ENCODE measurements at regions not wholly inside any gene's neighbourhood (a gene's known extent, or its start where the extent isn't known, plus 50 kb on each side); places are given as distances from the start of the nearest gene placed in this dataset.

DNA sequence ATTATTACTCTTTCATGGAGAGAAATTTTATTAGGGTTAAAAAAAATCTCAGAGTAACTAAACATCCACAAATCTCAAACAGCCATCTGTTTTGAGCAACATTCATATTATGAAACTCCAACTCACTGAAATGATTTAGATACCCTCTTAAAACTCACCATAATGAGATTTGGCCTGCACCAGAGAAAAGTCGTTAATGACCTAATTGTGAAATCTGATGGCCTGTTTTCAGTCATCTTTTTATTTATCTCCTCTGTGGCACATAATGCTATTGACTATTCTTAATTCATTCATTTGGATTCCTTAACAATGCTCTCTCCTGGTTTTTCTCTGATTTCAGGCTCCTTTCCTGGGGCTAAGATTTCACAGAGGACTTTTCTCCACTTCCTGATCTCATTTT lies 192.7 kb downstream of the RNF144B start:
- DNase-seq (ENCODE audit: low read depth, low spot score): no peak
- in situ Hi-C loops (cut with HindIII; ENCODE audit: low pct_unique_long_range_greater_than_20kb, low sequenced_read_pairs): no loop called here

- DNase-seq (ENCODE audit: low read depth, low spot score): no peak
- in situ Hi-C loops (cut with HindIII; ENCODE audit: low pct_unique_long_range_greater_than_20kb, low sequenced_read_pairs): no loop called here
Observed at GRCh38 chr6:18584372-18584771, 197.2 kb downstream of the RNF144B start.

GRCh38 chr6:18585032-18585573 lies 198.0 kb downstream of the RNF144B start:
- peak; percentile 73 for DNase-seq (ENCODE audit: low read depth, low spot score)
- in situ Hi-C loops (cut with HindIII; ENCODE audit: low pct_unique_long_range_greater_than_20kb, low sequenced_read_pairs): no loop called here

GRCh38 chr6:18586133-18586532 lies 199.0 kb downstream of the RNF144B start:
- DNase-seq (ENCODE audit: low read depth, low spot score): no peak
- in situ Hi-C loops (cut with HindIII; ENCODE audit: low pct_unique_long_range_greater_than_20kb, low sequenced_read_pairs): no loop called here

- in situ Hi-C loops (cut with HindIII; ENCODE audit: low pct_unique_long_range_greater_than_20kb, low sequenced_read_pairs): no loop called here
- peak; percentile 84 for DNase-seq (ENCODE audit: low read depth, low spot score)
Observed at GRCh38 chr6:18595774-18596530, 208.8 kb downstream of the RNF144B start.

GRCh38 chr6:18596531-18596835 lies 209.3 kb downstream of the RNF144B start:
- in situ Hi-C loops (cut with HindIII; ENCODE audit: low pct_unique_long_range_greater_than_20kb, low sequenced_read_pairs): no loop called here
- no peak for DNase-seq (ENCODE audit: low read depth, low spot score)

DNA sequence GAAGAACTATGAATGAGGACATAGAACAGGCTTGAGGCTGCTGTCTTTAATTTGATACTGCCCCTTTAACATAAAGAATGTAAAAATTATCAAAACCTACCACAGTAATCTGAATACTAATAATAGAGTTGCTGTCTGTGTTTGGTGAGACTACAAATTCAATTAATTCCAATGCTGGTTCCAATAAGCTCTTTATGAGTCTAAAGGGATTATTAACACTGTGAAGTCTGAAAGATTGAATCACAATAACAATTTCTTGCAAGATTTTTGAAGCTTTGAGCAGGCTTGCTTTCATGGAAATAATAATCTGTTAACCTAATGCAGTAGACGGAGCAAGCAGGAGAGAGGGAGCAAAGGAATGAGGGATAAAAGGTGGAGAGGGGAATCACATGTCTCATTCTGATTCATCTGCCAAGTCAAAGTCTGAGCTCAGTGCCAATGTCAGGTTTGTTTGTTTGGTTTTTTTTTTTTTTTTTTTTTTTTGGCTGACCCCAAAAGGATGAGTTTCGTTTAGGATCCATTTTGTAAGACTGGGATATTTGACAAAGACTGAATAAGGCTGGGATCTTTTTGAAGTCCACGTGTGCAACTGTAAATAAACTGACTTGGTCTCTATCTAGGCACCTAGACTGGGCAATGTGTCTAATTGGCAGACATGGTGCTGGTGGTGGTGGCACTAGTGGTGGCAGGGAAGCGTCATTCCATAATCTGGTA lies 211.6 kb downstream of the RNF144B start:
- in situ Hi-C loops (cut with HindIII; ENCODE audit: low pct_unique_long_range_greater_than_20kb, low sequenced_read_pairs): no loop called here

DNA sequence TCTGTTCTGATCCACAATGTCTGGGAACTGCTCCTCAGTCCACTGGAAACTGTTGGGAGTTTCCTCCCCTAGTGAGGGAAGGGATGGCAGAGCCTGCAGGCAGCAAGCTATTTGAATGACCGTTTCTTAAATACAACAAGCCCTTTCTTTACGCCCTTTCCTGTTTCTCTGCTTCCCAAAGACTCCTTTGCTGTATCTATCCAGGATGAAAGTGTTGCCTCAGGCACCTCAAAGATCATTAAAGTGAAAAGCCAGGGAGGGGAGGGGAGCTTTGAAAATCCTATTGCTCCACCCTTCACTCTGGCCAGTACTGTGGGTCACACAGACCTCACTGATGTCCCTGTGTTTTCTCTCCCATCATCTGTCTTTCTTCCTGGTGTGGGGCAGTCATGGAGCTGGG lies 213.1 kb downstream of the RNF144B start:
- in situ Hi-C loops (cut with HindIII; ENCODE audit: low pct_unique_long_range_greater_than_20kb, low sequenced_read_pairs): no loop called here
- peak; percentile 95 for DNase-seq (ENCODE audit: low read depth, low spot score)

More for the DNA sequence above, 211.6 kb downstream of the RNF144B start:
- no peak for DNase-seq (ENCODE audit: low read depth, low spot score)

GRCh38 chr6:18601516-18602020 lies 214.4 kb downstream of the RNF144B start:
- DNase-seq (ENCODE audit: low read depth, low spot score): no peak
- in situ Hi-C loops (cut with HindIII; ENCODE audit: low pct_unique_long_range_greater_than_20kb, low sequenced_read_pairs): no loop called here

GRCh38 chr6:18602931-18603330 lies 215.8 kb downstream of the RNF144B start:
- DNase-seq (ENCODE audit: low read depth, low spot score): no peak
- in situ Hi-C loops (cut with HindIII; ENCODE audit: low pct_unique_long_range_greater_than_20kb, low sequenced_read_pairs): no loop called here

DNA sequence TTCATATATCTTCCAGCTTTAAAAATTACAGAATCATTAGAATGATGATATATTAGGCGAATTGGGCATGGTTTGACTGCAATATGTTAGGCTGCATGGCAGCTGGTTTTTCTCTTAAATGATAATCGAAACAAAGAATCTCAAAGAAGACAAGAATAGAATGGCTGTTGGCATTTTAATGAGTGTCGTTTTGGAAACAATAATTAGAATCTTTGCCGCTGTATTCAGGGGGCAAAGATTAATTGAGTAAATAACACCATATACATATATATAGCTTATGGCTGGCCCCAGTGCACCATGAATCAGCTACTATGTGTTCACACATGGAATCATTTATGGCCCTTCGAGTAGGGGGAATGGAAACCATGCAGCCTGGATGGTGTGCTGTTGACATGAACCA lies 216.2 kb downstream of the RNF144B start:
- DNase-seq (ENCODE audit: low read depth, low spot score): no peak
- in situ Hi-C loops (cut with HindIII; ENCODE audit: low pct_unique_long_range_greater_than_20kb, low sequenced_read_pairs): no loop called here

- DNase-seq (ENCODE audit: low read depth, low spot score): no peak
- in situ Hi-C loops (cut with HindIII; ENCODE audit: low pct_unique_long_range_greater_than_20kb, low sequenced_read_pairs): no loop called here
Observed at GRCh38 chr6:18605841-18606240, 218.7 kb downstream of the RNF144B start.

DNA sequence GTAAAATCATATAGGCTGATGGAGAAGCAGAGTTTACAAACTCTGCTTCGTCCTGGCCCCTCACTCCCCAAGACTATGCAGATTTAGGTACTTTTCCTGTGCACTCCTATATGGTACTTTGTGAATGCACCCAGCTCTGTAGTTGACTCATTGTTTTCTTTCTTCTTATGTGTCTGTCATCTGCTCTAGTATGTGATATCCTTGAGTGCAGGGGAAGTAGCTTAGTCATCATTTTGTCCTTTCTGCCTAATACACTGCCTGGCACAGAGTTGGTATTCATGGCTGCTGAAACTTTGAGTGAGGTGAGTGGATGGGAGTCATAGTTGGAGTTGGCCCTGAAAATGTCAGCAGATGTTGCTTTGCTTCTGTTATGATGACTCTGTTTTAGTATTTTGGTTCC lies 222.6 kb downstream of the RNF144B start:
- no peak for DNase-seq (ENCODE audit: low read depth, low spot score)
- in situ Hi-C loops (cut with HindIII; ENCODE audit: low pct_unique_long_range_greater_than_20kb, low sequenced_read_pairs): no loop called here

DNA sequence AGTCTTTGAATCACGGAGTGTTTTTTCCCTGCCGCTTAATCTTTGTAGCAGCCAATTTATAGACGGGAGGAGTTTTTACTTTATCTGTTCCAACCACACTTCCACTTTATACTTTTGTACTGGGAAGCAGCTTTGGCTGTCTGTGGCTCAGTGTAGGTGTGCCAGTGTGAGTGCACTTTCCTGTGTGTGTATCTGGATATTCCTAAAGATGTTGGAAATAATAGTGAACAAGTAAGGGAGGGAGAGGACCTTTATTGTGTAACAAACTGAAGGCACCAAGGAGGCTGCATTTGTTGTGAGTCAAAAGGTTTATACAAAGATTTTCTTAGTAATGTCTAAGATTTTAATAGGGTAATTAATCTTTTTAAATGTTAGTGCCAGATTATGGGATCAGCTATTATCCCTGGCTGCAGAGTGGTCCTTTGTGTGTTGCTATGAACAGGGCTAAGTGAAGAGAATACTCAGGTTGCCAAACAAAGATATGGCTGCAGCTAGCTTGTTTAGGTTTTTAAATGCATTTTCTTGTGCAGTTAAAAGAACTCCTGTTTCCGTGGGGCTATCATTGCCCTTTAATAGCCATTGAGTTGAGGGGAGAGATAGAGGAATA lies 226.3 kb downstream of the RNF144B start:
- no peak for DNase-seq (ENCODE audit: low read depth, low spot score)
- in situ Hi-C loops (cut with HindIII; ENCODE audit: low pct_unique_long_range_greater_than_20kb, low sequenced_read_pairs): no loop called here

DNA sequence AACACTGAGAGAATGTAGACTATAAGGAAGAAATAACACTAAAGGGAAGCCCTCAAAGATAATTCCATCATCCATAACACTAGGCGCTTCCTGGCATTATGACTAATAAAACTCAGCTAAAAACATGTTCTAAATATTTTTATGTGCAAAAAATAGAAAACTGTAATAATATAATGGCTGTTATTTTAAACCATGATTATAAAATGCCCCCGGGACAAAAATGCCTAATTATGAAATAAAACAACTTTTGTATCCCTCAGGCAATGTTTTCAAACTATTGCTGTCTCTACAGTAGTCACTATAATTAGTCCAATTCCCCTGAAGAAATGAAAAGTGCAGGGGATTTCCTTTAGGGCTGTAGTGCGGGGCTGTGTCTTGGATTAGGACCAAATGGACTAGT lies 242.4 kb downstream of the RNF144B start:
- in situ Hi-C loops (cut with HindIII; ENCODE audit: low pct_unique_long_range_greater_than_20kb, low sequenced_read_pairs): no loop called here
- DNase-seq (ENCODE audit: low read depth, low spot score): no peak

DNA sequence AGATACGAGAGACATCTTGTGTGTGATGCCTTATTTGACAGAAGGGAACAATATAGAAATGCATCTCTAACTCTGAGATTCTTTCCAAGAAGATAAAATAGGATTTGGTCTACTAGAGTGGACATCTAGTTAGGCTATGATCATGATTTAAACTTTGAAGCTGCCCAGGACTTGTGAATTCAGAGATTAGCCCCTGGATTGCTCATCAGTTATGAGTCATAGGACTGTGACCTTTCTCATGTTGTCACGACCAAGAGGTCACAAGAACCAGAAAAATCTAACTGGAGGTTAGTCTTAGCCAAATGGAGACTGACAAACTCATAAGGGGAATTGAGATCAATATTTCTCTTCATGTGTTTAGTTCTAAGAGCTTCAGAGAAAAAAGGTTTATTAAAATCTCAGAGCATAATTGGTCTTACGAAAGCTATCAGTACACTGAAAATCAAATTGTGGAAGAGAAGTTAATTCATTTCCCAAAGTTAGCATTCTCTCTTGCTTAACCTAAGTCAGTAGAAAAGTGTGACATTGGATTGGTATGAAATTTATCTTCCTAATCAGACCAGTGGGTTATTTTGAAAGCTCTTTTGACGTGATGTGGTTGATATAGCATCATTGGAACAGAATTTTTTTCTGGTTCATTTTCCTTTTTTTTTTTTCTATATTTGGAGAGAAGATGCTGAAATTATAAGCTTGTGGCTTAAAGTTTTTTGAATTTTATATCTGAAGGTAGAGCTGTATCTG lies 245.7 kb downstream of the RNF144B start:
- in situ Hi-C loops (cut with HindIII; ENCODE audit: low pct_unique_long_range_greater_than_20kb, low sequenced_read_pairs): no loop called here
- peak; percentile 26 for DNase-seq (ENCODE audit: low read depth, low spot score)

DNA sequence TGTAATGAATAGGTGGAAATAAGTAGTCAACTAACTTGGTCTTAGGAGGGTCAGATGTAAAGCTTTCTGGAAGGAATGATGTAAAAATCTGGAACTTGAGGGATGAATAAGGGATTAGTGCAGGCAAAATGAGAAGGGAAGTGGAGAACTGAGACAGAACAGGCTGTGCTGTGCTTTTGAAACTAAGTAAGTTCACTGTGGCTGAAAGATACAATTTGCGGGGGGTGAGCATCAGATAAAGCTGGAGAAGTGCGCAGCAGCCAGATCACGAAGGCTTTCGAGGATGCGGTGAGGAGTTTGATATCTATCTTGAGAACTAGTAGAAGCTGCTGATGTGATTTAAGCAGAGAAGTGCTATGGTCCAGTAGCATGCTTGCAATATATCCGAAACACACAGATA lies 247.8 kb downstream of the RNF144B start:
- in situ Hi-C loops (cut with HindIII; ENCODE audit: low pct_unique_long_range_greater_than_20kb, low sequenced_read_pairs): no loop called here
- DNase-seq (ENCODE audit: low read depth, low spot score): no peak

- DNase-seq (ENCODE audit: low read depth, low spot score): no peak
- in situ Hi-C loops (cut with HindIII; ENCODE audit: low pct_unique_long_range_greater_than_20kb, low sequenced_read_pairs): no loop called here
Observed at GRCh38 chr6:18640134-18640533, 253.0 kb downstream of the RNF144B start.

All from SK-MEL-5 (cell line).